T-helper 17 cell (primary cell): ENCODE measurements at regions not wholly inside any gene's neighbourhood (a gene's known extent, or its start where the extent isn't known, plus 50 kb on each side); places are given as distances from the start of the nearest gene placed in this dataset.

Experiments
- ATAC-seq: fragments of 150-1000 bp; cut with Tn5 transposase; 2 replicates; pipeline ENCODE4 v1.10.0; 2021; ENCODE audit warnings: mild to moderate bottlenecking, moderate library complexity
- DNase-seq, 3 donors: peaks; one replicate each; pipeline versions ENCODE4 v3.0.0 to v3.0.0-alpha.2; 2020 to 2021
- H3K9me3 ChIP-seq: one replicate; pipeline ENCODE4 v1.7.0; 2013; ENCODE audit warnings: low read length, mild to moderate bottlenecking; ENCODE audit not compliant: control insufficient read depth, poor library complexity, severe bottlenecking
- H3K27ac Mint-ChIP-seq: one replicate; pipeline ENCODE4 v1.8.0; 2022; ENCODE audit warnings: mild to moderate bottlenecking, moderate library complexity, mixed read lengths
- H3K27me3 Mint-ChIP-seq: one replicate; pipeline ENCODE4 v1.8.0; 2022; ENCODE audit warnings: mixed read lengths
- H3K36me3 Mint-ChIP-seq: one replicate; pipeline ENCODE4 v1.8.0; 2022; ENCODE audit warnings: low read depth, mixed read lengths
- H3K4me1 Mint-ChIP-seq: one replicate; pipeline ENCODE4 v1.8.0; 2022; ENCODE audit warnings: mild to moderate bottlenecking, mixed read lengths
- H3K4me3 Mint-ChIP-seq: one replicate; pipeline ENCODE4 v1.8.0; 2022; ENCODE audit warnings: mild to moderate bottlenecking, moderate library complexity, mixed read lengths

DNA sequence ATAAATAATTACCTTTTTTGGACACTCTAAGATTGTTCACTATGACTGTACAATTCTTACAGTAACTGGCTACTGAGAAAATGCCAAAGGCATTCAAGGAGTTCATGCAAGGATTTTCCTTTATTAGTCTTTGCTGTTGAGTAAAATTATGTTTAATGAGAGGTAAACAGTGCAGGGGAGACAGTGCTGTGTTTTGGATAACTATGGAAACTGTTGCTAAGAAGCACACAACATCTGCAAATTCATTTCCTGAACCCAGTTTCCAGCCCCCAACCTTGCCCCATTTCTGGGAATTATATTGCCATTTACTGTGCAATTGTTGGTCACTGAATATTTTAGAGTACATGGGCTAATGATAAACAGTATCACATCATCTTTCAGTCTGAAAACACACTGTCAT, 1005.8 kb downstream of the TRHDE start:
- no peaks in the 10 kb centered on the region for H3K9me3 ChIP-seq
- no peaks in the 10 kb centered on the region for H3K27me3 Mint-ChIP-seq
- H3K4me3 Mint-ChIP-seq, result no peak overlapping the region
- H3K27ac Mint-ChIP-seq, result no peak overlapping the region
- H3K36me3 Mint-ChIP-seq, result no peaks in the 10 kb centered on the region
- ATAC-seq (no peak), DNase-seq (no peak)
- H3K4me1 Mint-ChIP-seq, result no peaks in the 10 kb centered on the region

- H3K4me1 Mint-ChIP-seq, result no peaks in the 10 kb centered on the region
- no peak for DNase-seq
- H3K9me3 ChIP-seq, result no peaks in the 10 kb centered on the region
- H3K4me3 Mint-ChIP-seq, result no peak overlapping the region
- peak overlapping the region; percentile 39 for H3K27ac Mint-ChIP-seq
- H3K27me3 Mint-ChIP-seq, result no peaks in the 10 kb centered on the region
- ATAC-seq, result no peak
- no peaks in the 10 kb centered on the region for H3K36me3 Mint-ChIP-seq
These were observed 1029.4 kb downstream of the TRHDE start for GRCh38 chr12:73301530-73301929.

DNA sequence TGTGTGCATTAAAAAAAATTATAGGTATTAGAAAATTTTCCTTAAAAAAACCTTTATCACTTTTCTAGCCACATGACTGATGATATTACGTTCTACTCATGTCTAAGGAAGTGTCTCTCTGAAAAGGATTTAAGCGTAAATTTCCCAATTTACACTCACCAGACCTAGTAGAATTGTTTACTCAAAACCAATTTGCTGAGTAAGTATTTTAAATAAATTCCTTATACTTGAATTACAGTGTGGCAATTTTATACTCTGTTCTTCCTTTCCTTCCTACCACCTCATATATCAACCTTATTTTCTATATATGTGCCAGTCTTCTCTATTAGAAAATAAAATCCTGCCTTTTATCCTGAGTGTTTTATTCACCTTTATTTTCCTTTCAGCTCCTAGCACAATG, 1035.1 kb downstream of the TRHDE start:
- no peak overlapping the region for H3K27ac Mint-ChIP-seq
- DNase-seq (no peak), ATAC-seq (no peak)
- H3K9me3 ChIP-seq, result no peaks in the 10 kb centered on the region
- no peaks in the 10 kb centered on the region for H3K4me1 Mint-ChIP-seq
- H3K36me3 Mint-ChIP-seq, result no peaks in the 10 kb centered on the region
- H3K4me3 Mint-ChIP-seq, result no peak overlapping the region
- H3K27me3 Mint-ChIP-seq, result no peaks in the 10 kb centered on the region

DNA sequence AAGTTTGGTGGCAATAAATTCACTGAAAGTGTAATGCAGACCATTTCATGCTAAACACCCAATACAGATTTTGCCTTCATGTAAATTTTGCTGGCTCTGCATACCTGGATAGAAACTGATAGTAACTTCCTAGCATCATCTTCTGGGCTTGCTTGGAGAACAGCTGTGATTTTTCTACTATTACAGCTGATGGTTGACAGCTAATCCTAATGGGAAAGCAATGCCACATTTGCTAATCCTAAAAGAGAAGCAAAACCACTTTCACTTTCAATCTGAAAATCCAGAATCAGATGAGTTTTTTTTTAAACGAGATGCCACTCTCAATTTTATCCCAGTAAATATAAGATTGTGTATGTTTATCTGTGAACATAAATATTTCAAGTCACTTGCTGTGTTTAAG, 1035.9 kb downstream of the TRHDE start:
- H3K9me3 ChIP-seq, result no peaks in the 10 kb centered on the region
- ATAC-seq (no peak), DNase-seq (no peak)
- no peak overlapping the region for H3K27ac Mint-ChIP-seq
- H3K36me3 Mint-ChIP-seq, result no peaks in the 10 kb centered on the region
- H3K4me1 Mint-ChIP-seq, result no peaks in the 10 kb centered on the region
- no peak overlapping the region for H3K4me3 Mint-ChIP-seq
- H3K27me3 Mint-ChIP-seq, result no peaks in the 10 kb centered on the region

GRCh38 chr12:73308747-73309146, 1036.6 kb downstream of the TRHDE start:
- Mint-ChIP-seq H3K4me3 (no peak overlapping the region), H3K27me3 (no peaks in the 10 kb centered on the region), H3K27ac (no peak overlapping the region), H3K4me1 (no peaks in the 10 kb centered on the region), H3K36me3 (no peaks in the 10 kb centered on the region)
- ATAC-seq (no peak), DNase-seq (no peak)
- H3K9me3 ChIP-seq, result no peaks in the 10 kb centered on the region

GRCh38 chr12:73321319-73321718, 1049.1 kb downstream of the TRHDE start:
- H3K4me3 Mint-ChIP-seq, result no peak overlapping the region
- no peak for DNase-seq

DNA sequence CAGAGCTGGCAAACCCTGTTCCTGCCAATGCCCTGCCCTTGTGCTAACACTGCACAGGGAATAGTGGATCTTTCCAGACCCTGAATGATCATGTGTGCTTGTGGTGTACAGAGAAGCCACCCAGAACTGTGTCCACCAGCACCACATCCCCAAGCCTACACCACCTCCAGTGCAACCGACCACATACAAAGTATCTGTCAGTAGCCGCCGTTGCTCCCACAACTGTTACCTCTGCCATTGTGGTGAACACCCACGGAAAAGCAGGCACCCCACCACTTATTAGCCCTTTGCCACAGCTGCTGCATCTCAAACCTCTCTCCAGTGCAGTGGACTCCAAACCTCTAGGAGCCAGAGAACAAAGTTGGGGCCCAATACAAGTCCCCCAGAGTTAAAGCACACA, 1049.6 kb downstream of the TRHDE start:
- Mint-ChIP-seq H3K4me1 (no peaks in the 10 kb centered on the region), H3K36me3 (no peaks in the 10 kb centered on the region), H3K27ac (no peak overlapping the region), H3K4me3 (no peak overlapping the region), H3K27me3 (no peaks in the 10 kb centered on the region)
- no peaks in the 10 kb centered on the region for H3K9me3 ChIP-seq
- ATAC-seq (no peak), DNase-seq (no peak)

More at GRCh38 chr12:73321319-73321718, 1049.1 kb downstream of the TRHDE start:
- Mint-ChIP-seq H3K36me3 (no peaks in the 10 kb centered on the region), H3K4me1 (no peaks in the 10 kb centered on the region), H3K27me3 (no peaks in the 10 kb centered on the region), H3K27ac (no peak overlapping the region)
- ATAC-seq, result no peak
- no peaks in the 10 kb centered on the region for H3K9me3 ChIP-seq

- Mint-ChIP-seq H3K27ac (no peak overlapping the region), H3K4me1 (no peaks in the 10 kb centered on the region), H3K4me3 (no peak overlapping the region), H3K36me3 (no peaks in the 10 kb centered on the region), H3K27me3 (no peaks in the 10 kb centered on the region)
- ATAC-seq (no peak), DNase-seq (no peak)
- no peaks in the 10 kb centered on the region for H3K9me3 ChIP-seq
These were observed 1058.6 kb downstream of the TRHDE start for GRCh38 chr12:73330584-73331351.

- H3K9me3 ChIP-seq, result no peaks in the 10 kb centered on the region
- H3K27me3 Mint-ChIP-seq, result no peaks in the 10 kb centered on the region
- no peak for ATAC-seq
- no peak overlapping the region for H3K4me3 Mint-ChIP-seq
- no peaks in the 10 kb centered on the region for H3K4me1 Mint-ChIP-seq
- no peak for DNase-seq
- no peak overlapping the region for H3K27ac Mint-ChIP-seq
- no peaks in the 10 kb centered on the region for H3K36me3 Mint-ChIP-seq
These were observed 1069.5 kb downstream of the TRHDE start for GRCh38 chr12:73341559-73342247.

DNA sequence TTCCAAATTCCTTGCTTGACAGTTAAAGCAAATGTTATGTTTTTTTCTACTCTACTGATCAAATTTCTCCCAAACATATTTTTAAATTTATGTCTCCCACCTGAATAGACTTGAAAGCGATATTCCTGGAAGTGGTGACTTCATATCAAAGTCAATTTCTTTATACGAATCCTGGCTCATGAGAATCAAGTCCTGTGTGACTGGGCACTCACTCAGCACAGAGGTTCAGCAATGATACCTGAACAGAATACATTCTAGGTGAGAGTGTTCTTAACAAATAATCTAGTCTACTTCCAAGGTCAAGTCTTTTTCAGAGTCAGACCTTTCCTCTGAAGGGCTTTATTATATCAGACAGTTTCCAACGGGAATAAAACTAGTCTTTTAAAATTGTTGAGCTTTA, 1070.6 kb downstream of the TRHDE start:
- DNase-seq, result no peak
- Mint-ChIP-seq H3K27ac (no peak overlapping the region), H3K4me1 (no peaks in the 10 kb centered on the region), H3K27me3 (no peaks in the 10 kb centered on the region), H3K36me3 (no peaks in the 10 kb centered on the region), H3K4me3 (no peak overlapping the region)
- ATAC-seq, result no peak
- no peaks in the 10 kb centered on the region for H3K9me3 ChIP-seq

- no peaks in the 10 kb centered on the region for H3K4me1 Mint-ChIP-seq
- H3K27ac Mint-ChIP-seq, result no peak overlapping the region
- no peaks in the 10 kb centered on the region for H3K27me3 Mint-ChIP-seq
- no peaks in the 10 kb centered on the region for H3K9me3 ChIP-seq
- H3K36me3 Mint-ChIP-seq, result no peaks in the 10 kb centered on the region
- DNase-seq, result no peak
- no peak overlapping the region for H3K4me3 Mint-ChIP-seq
- no peak for ATAC-seq
These were observed 1080.7 kb downstream of the TRHDE start for GRCh38 chr12:73352826-73353225.

- ATAC-seq, result no peak
These were observed 1089.1 kb downstream of the TRHDE start for GRCh38 chr12:73361156-73361863.

GRCh38 chr12:73361864-73362230, 1089.7 kb downstream of the TRHDE start:
- Mint-ChIP-seq H3K27me3 (no peaks in the 10 kb centered on the region), H3K4me1 (no peaks in the 10 kb centered on the region), H3K36me3 (no peaks in the 10 kb centered on the region), H3K4me3 (no peak overlapping the region), H3K27ac (no peak overlapping the region)
- no peak for DNase-seq
- no peaks in the 10 kb centered on the region for H3K9me3 ChIP-seq
- no peak for ATAC-seq

More at GRCh38 chr12:73361156-73361863, 1089.1 kb downstream of the TRHDE start:
- H3K27ac Mint-ChIP-seq, result no peak overlapping the region
- no peak overlapping the region for H3K4me3 Mint-ChIP-seq
- H3K27me3 Mint-ChIP-seq, result no peaks in the 10 kb centered on the region
- no peaks in the 10 kb centered on the region for H3K36me3 Mint-ChIP-seq
- H3K4me1 Mint-ChIP-seq, result no peaks in the 10 kb centered on the region
- H3K9me3 ChIP-seq, result no peaks in the 10 kb centered on the region
- no peak for DNase-seq
